Pulmonary artery endothelial cell (primary cell): ENCODE measurements at regions not wholly inside any gene's neighbourhood (a gene's known extent, or its start where the extent isn't known, plus 50 kb on each side); places are given as distances from the start of the nearest gene placed in this dataset.

ENCODE experiments used
- DNase-seq: peaks from one replicate; pipeline ENCODE4 v3.0.0-alpha.2; 2011; ENCODE audit warnings: low read depth, low spot score

DNA sequence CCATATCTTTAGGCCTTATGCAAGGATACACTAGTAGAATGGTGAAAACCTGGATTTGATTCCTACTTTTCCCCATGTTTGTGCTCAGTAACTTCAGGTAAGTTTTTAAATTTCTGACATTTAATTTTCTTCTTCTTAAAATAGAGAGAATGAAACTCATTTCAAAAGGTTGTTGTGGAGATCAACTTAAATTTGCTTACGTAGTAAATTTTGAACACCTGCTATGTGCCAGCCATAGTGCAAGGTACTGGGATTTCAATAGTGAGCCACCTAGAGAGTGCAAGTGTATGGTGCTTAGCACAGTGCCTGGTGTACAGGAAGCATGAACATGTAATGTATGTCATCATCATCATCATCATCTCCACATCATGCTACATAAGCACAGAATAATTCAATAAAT is 73.6 kb upstream of the SMIM36 start:
- no peak for DNase-seq

DNA sequence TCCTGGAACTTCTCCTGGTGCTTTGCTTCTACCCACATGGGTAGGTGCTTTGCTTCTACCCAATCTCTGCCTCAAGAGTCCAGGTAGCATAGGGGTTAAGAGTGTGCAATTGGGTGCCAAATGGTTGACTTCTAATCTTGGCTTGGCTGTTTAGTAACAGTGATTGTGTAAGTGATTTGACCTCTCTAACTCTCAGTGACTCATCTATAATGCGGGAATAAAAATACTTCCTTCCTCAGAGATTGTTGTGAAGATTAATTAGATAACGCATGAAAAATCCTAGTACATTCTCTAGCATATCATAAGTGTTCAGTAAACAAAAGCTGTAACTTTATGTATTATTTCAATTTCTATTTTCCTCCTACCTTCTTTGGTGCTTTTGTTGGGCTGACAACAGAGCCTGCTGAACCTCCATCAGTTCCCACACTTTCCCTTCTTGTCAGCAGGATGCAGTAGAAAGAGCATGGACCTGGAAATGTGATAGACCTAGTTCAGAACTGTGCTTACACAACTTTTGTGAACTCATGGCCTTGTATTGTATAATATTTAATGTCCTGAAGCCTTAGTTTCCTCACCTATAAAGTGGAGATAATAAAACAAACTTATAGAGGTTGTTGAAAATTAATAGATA is 72.9 kb upstream of the SMIM36 start:
- no peak for DNase-seq

DNA sequence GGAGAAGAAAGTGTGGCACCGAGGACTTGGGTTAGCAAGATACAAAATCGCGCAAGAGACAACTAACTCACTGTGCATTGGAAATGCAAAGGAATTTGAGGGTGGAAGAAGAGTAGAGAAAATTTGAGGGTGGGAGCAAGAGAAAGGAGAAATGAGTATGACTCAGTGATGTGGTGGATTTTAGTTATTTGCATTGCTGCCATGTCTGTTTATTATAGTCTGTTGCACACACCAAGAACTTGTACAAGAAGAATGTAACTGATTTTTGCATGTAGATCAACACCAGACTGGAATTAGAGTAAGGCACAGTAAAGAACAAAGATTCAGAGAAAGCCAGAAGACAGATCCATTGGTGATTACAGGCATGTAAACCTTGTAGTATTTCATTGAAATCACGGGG is 71.6 kb upstream of the SMIM36 start:
- DNase-seq: no peak

DNA sequence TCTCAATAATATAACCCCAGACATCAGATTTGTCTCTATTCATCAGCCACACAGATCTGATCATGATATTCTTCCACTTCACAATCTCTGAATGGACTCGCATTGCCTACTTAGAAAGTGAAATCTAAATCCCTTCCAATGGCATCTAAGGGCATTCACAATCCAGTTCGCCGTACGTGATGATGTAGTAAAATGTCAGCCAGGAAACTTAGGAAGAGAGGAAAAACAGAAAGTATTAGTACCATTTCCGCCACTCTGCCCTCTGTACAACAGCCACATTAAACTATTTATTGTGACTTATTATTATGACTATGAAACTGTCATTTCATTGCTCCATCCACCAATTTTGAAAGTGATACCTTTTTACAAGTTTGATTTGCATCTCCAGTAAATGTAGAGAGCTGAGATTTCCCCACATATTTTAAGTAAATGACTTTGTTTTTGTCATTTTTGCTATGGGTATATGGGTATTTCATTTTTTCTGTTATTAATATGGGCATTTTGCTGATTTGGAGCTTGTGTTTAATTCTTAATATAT is 69.4 kb upstream of the SMIM36 start:
- no peak for DNase-seq

DNA sequence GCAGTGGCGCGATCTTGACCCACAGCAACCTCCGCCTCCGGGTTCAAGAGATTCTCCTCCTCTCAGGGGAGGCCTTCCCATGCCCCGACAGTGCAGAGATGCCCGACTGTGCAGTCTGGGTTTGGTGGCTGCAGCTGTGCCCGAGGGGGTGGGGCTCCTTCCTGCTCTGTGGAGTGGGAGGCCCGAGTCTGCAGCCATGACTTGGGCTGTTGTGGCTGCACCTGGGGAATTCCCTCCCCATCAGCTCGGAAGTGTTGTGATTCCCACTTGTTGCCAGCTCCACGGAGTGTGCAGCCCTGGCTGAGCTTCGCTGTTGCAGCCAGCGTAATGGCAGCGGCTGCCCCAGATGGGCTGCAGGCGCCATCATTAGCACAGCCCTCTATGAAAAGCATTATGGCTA is 66.4 kb upstream of the SMIM36 start:
- DNase-seq: no peak

DNA sequence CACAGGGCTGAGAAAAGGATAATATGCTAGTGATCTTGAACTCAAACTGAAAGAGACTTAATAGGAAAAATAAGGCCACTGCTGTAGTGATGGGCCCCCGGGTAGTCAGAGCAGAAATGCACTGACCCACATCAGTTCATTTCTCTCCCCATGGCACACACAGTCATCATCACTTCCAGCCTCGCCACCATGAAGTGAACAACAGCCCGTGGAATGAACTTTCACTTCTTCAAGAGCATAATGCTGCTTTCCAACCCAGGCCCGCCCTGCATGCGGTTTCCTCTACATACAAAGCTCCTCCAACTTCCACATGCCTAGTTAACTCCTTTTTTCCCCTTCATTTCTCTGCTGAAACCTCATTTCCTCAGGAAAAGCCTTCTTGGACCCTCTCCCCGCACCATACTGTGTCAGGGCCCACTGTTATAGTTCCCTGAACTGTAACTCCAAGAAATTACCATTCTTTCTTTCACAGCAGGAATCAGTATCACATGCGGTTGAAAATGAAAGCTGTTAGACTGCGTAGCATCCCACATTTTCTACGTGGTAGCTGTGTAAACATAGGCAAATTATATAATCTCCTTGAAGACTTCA is 65.8 kb upstream of the SMIM36 start:
- DNase-seq: no peak

DNA sequence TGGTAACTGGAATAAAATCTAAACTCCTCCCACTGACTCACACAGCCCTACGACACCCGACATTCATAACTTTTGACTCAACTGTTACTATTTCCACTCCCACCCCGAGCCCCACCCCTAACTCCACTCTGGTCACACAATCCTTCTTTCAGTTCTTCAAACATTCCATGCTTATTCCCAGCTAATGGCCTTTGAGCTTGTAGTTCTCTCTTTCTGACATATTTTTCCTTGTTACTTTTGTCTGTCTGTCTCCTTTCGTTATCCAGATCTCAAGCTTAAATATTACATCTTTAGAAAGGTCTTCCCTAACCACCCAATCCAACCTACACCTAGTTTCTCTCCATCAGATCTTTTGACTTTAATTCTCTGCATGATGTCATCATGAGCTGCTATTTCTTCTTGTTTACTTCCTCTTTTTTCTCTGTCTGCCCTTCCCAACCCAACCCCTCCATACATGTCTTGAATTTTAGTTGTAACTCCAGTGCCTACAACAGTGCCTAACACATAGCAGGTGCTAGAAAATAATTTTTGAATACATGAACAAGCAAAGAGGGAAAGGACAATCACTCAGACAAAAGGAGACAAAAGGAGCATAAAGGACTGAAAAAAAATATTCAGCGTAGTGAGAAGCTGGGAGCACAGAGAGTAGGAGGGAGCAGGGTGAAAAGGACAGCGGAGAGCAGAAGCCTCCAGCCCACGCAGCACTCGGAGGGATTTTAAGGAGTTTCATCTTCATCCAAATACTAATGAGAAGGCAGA is 65.2 kb upstream of the SMIM36 start:
- DNase-seq: no peak

DNA sequence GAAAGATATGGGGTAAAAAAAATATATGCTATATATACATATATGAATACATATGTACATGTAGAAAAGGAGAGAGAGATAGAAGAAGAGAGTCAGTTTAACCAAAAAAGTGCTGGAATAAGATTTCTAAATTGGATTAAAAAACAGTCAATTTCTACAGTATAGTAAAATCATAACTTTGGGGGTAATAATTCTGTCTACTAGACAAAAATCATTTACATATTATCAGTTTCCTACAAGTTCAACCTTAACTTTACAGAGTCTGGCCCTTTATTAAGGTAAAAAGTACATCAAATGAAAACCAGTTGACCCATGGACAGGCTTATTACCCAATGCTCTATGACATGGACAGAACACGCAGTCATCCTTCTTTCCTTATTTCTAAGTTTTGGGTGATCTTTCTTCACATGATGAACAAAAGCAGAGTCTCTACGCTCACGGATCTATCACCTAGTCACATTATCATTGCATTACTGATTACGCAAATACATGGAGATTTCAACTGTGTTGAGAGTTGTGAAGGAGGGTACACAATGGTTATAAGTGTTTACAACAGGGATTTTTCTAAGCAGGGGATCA is 63.9 kb upstream of the SMIM36 start:
- DNase-seq: no peak

DNA sequence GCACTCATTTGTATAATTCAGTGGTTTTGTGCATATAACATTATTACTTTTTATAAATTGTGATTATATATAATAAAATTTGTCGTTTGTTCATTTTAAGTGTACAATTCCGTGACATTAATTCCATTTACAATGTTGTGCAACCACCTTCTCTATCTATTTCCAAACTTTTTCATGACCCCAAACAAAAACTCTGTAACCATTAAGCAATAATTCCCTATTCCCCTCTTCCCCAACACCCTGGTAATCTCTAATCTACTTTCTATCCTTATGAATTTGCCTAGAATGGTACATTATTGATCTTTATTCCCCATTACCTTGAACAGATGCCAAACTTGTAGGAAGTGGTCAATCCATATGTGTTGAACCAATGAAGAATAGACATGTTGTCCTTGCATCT is 61.3 kb upstream of the SMIM36 start:
- DNase-seq: no peak

DNA sequence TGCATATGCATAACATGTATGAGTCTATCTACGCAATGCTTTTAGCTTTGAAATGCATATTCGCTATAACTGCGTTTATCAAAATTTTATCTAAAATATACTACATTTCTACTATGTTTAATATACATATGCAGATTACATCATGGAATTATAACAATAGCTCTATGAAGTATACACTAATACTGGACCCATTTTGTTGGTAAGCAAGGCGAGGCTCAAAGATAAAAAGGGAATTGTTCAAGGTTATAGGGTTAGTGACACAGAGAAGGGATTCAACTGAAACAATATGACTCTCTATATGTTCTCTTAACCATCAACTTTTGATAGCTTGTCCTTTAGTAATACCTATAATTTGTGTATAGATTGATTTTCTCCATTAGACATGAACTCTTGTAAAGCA is 60.9 kb upstream of the SMIM36 start:
- no peak for DNase-seq

DNA sequence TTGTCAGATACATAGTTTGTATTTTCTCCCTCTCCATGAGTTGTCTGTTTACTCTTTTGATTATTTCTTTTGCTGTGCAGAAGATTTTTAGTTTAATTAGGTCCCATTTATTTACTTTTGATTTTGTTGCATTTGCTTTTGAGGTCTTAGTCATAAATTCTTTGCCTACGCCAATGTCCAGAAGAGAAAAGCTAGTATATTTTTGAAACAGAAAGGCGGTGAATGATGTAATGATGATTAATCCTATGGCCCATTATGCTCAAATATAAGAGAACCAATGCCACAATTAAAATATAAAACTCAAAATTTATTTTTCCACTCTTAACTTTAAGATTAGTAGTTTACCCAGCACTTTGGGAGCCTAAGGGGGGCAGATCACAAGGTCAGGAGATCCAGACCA is 59.8 kb upstream of the SMIM36 start:
- DNase-seq: no peak

DNA sequence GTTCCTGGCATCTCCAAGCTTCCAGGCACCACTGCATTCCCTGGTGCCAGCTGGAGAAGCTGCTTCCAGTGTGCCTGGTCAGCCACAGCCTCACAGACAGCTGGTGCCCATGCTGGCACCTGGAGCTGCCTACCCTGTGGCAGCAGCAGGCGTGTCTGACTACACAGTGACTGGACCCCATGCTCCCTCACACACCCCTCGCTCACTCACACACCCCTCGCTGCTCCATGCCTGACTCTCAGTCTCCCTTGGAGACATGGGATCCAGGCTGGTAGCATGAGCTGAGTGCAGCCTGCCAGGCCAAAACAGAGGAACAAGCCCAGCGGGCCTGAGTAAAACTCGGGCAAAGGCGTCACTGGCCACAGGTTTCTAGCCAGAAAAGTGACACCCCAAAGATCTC is 59.1 kb upstream of the SMIM36 start:
- no peak for DNase-seq

DNA sequence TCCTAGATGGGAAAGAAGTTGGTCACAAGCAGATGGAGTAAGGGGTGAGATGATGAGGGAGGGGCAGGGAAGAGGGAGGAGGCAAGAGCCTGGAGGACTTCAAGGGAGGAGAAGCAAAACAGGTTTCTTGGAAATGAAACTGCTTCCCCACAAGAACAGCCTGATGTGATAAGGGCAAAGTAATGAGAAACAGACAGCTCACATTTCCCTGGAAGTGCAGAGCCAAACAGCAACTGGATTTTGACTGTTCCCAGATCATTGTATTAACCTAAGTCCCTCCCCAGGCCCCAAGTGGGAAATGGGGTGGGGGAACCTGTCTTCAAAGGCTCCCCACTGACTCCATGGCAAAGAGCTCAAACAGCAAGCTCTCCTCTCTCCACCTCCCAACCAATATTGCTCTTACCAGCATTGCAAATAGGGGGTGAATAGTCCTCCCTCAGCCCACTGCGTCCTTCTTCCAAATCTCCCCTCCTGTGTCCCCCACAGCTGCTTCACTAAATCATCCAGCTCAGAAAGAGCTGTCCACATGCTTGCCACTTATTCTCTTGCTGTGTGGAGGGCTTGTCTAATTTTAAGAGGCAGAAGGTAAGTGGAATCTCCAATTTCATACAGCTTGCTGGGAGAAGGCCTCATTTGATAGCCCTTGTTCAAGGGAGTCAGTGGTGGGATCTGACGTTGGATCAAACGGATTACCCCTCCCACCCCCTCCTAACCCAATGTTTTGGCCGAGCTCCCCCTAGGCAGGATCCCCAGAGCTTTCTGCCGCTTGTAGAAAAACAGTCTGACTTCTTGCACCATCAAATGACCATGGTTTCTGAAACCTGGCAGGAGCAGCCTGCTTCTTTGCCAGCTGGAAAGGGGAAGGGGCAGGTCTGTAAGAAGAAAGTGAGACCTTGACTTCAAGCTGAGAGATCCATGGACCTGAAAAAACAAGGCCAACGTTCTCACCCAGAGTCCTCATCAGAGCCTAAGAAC is 56.3 kb upstream of the SMIM36 start:
- DNase-seq: no peak

DNA sequence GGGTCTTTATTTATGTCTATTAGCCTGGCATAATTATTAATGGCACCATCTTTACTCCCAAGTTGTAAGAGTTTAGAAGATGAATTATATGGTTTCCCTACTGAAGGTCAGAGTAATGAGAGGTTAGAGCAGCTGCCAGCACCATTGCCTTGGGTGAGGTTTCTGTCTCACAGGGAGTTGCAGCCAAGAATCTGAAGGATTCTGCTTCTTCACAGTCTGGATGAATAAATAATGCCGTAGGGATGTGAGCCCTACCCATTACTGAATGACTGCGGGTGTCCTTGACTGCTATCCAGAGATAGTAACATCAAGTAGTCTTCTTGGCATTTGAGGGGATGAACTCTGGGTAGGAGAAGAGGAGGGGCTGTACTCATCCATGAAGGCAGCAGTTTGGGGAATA is 52.8 kb upstream of the SMIM36 start:
- DNase-seq: no peak

DNA sequence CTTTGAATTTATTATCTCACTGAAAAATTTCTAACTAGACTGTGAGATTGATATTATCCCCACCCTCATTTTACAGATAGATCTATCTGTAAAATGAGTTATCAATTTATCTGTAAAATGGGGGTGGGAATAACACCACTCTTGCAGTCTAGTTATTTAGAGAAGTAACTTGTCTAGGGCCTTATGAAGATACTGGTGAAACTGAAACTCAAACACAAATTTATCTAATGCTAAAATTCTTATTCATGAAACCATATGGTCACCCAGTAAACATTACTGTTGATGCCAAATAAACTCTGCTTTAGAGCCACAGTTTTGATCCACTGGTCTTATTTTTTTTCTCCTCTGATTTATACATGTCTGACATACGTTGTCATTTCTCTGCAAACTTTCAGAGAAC is 52.1 kb upstream of the SMIM36 start:
- no peak for DNase-seq

DNA sequence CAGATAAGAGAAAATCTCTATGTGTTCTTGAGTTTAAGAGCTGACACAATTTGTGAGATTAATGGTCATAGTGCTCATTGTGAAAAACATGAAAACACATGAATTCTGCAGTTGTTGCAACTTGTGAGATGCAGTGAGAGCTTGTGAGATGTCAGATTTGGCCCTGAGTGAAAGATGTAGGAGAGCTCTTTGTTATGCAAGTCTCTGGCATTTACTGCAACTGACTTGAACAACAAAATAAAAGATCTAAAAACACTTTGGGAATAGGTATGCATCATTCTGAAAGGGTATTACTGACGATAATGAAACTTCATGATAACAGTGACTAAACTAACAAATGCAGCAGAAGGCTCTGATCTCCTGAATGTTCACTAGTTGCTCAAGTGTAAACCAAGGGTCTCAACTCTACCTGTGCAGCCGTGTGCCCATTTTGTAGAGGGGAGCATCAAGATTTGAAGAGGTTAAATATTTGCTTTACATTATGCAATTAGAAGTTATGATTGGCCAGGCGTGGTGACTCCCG is 50.8 kb upstream of the SMIM36 start:
- no peak for DNase-seq

DNA sequence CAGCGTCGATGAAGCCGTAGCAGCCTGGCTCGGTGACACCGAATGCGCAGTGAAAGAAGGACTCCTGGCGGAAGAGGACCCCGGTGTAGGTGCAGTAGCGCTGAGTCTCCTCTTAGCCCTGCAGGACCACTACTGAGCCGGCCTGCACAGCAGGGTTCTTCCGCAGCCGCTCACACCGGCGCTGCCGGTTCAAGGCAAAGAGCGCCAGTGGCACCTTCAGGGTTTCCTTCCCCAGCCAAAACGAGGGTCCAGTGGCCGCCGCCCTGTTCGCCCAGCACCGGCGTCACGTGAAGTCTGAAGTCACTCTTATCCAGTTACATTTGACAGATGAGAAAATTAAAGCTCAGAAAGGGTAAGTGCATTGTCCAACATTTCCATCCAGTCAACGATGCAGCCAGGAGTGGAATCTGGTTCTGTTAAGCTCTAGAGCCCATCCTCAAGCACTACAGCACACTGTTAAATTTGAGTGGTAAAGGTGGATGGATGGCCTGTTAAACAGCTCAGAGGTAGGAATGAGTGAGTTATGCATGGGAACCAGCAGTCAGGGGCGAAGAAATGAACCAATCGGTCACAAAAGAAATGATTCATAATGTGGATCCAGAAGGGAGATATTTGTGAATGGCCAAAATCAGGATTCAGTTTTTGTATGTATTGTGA is 50.2 kb upstream of the SMIM36 start:
- no peak for DNase-seq
